GM21723 (cell line): ENCODE measurements at regions not wholly inside any gene's neighbourhood (a gene's known extent, or its start where the extent isn't known, plus 50 kb on each side); places are given as distances from the start of the nearest gene placed in this dataset.
A peak's percentile ranks its signal among the peaks of the same experiment; 100 is the strongest.
"Not testable (repeated sequence)": the region's sequence is repeated elsewhere in the genome, so short reads cannot be mapped to it uniquely, and the experiment has no call there.

Source experiments
- ATAC-seq: cut with Tn5 transposase; IDR thresholded peaks from one replicate; pipeline ENCODE4 v1.9.1; 2021; ENCODE audit warnings: mild to moderate bottlenecking, moderate library complexity; ENCODE audit not compliant: unreplicated experiment

DNA sequence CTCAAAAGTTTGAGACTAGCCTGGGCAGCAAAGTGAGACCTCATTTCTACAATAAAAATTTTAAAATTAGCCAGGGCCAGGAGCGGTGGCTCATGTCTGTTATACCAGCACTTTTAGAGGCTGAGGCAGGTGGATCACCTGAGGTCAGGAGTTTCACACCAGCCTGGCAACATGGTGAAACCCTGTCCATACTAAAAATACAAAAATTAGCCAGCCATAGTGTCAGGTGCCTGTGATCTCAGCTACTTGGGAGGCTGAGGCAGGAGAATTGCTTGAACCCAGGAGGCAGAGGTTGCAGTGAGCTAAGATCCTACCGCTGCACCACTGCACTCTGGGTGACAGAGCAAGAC lies 85.1 kb upstream of the MAP4 start:
- ATAC-seq: not testable (repeated sequence)

DNA sequence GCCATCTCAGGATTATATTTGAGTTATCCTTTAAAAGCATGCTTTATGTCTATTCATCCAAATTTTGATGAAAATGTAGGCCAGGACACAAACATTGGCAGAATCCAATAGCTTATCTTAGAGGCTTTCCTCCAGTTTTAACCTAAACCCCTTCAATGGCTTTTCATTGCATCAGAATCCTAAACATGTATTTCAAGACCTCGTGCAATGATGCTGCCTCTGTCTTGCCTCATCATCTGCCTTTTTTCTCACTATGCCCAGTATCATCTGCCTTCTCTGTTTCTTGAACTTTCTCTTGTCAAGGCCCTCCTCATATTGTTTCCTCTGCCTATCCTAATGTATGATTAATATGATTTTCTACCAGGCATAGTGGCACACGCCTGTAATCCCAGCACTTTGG lies 76.1 kb upstream of the MAP4 start:
- no peak for ATAC-seq

DNA sequence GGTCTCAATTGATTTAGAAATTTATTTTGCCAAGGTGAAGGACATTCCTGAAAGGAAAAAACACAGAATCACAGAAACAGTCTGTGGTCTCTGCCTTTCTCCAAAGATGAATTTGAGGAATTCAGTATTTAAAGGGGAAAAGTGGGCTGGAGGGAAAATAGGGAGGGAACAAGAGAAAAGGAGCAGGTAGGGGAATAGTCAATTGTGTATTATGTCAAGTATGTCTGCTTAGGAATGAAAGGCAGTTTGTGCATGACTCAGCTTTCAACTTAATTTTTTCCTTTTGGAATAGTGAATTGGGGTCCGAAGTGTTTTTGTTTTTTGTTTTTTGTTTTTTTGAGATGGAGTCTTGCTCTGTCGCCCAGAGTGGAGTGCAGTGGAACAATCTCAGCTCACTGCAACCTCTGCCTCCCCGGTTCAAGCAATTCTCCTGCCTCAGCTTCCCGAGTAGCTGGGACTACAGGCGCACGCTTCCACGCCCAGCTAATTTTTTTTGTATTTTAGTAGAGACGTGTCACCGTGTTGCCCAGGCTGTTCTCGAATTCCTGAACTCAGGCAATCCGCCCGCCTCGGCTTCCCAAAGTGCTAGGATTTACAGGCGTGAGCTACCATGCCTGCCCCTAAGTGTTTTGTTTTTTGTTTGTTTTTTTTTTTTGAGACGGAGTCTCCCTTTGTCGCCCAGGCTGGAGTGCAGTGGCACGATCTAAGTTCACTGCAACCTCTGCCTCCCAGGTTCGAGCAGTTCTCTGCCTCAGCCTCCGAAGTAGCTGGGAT lies 74.1 kb upstream of the MAP4 start:
- no peak for ATAC-seq

DNA sequence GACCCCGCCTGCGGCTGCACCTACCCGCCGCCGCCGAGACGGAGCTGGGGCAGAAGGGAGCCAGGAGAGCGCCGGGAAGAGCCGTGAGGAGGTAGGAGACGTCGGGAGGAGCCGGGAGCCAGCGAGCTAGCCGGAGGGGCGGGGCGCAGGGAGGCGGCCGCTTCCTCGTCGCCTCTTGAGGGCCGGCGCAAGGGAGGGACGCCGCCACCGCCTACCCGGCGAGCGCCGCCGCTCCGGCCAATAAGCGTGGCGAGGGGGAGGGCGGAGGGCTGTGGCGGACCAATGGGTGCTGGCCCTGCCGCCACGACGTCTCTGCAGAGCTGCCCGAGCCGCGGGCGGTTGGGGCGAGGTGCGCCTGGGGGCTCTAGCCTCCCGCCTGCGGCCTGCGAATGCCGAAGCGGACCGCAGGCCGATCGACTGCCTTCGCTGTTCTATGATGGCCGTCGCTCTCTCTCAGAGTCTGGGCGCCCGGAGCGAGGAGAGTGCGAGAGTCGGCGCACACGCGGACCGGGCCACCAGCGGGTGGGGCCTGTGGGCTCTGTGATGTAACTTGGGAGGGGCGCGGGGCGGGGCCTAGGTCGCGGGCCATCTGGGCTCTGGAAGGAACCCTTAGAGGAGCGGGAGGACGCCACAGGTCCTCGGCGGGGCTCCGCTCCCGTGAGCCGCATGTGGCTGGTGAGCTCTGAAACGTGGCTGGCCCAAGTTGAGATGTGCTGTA lies 72.7 kb upstream of the MAP4 start:
- ATAC-seq: peak; percentile 91

DNA sequence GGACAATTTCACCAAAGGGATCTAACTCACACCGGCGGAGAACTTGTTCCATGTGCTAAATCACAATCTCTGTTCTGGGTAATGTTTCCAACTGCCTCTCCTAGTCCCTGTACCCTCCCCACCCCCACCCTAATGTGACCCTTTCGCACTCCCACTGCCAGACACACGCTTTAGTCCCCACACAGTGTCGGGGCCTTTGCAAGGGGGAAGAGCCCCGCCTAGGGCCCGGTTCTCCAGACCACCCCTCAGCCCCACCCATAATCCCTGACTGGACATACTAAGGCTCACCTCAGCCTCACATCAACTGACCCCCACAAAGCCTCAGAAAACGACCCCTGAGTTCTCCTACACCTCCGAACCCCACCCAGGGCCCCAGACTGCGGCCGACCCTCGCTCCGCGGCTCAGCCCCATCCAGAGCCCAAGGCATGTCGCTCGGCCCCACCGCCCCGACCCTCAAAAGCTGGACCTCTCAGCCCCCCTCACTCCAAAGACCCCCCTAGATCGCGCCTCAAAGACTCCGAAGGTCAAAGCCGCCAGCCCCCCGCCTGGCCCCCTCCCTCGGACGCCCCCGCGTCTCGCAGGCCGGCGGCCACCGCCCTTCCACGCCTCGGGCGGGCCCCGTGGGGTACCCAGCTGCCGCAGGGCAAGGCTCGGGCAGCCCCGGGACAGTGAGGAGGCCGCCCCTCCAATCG lies 72.0 kb upstream of the MAP4 start:
- peak; percentile 36 for ATAC-seq

DNA sequence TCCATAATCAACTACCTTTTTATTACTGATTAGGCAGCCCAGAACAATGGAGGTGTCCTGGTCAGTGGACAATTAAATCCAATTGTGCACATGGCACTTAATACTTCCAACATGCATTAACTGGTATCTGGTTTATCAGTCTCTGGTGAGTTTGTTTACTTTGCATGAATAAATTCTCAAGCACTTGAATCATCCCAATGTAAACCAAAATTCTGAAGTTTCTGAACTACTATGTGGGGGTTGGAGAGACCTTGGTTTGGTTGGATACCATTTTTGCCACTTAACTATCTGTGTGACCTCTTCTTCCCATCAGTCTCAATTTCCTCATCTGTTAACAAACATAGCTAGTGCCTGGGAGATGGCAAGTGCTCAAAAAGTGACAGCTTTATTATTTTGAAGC lies 70.5 kb upstream of the MAP4 start:
- no peak for ATAC-seq

DNA sequence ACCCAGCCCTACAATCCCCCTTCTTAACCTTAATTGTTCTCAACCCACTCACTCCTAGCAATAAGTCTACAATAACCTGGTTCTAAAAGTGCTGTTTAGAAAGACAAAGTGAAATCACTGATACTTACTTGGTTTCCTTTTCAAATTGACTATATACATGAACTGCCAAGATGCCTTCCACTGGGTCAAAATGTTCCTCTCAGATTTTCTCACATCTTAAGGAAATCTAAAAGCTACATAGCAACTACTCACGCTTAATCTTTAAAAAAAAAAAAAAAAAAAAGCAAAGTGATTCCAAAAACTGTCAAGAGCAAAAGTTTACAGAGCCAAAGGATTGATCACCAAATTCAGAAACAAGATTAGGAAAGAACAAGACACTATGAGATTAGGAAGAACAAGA lies 68.7 kb upstream of the MAP4 start:
- no peak for ATAC-seq

DNA sequence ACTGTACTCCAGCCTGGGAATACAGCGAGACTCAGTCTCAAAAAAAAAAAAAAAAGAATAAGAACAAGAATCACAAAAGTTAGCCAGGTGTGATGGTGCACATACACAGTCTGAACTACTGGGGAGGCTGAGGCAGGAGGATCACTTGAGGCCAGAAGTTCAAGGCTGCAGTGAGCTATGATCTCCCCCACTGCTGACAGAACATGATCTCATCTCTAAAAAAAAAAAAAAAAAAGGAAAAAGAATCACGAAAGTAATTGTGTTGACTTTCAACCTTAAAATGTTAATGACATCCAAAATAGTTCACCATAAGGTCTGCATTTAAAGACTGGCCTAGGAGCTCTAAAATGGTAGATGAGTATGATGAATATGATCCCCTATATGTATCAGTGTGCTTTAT lies 68.0 kb upstream of the MAP4 start:
- no peak for ATAC-seq

DNA sequence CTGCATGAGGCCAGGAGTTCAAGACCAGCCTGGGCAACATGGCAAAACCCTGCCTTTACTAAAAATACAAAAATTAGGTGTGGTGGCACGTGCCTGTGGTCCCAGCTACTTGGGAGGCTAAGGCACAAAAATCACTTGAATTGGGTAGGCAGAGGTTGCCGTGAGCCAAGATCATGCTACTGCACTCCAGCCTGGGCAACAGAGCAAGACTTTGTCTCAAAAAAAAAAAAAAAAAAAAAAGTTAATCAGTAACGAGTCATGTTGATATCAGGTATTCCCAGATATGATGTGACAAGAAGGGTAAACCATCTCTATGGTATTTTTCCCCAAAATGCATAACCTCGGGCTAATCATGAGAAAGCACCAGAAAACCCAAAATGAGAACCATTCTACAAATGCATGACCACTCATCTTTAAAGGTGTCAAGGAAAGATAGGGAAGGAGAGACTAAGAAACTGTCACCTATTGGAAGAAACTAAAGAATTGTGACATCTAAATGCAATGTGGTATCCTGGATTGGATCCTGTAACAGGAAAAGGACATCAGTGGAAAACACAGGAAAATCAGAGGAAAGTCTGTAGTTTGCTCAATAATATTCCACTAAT lies 66.5 kb upstream of the MAP4 start:
- no peak for ATAC-seq

DNA sequence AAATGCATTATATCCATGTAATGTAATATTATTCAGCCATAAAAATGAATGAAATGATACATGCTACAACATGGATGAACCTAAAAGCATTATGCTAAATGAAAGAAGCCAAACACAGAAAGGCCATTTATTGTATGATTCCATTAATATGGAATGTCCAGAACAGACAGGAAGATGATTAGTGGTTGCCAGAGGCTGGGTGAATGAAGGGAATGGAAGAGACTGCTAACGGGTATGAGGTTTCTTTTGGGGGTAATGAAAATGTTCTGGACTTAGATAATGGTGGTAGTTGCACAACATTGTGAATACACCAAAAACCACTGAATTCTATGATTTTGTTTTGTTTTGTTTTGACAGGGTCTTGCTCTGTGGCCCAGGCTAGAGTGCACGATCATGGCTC lies 61.6 kb upstream of the MAP4 start:
- no peak for ATAC-seq

DNA sequence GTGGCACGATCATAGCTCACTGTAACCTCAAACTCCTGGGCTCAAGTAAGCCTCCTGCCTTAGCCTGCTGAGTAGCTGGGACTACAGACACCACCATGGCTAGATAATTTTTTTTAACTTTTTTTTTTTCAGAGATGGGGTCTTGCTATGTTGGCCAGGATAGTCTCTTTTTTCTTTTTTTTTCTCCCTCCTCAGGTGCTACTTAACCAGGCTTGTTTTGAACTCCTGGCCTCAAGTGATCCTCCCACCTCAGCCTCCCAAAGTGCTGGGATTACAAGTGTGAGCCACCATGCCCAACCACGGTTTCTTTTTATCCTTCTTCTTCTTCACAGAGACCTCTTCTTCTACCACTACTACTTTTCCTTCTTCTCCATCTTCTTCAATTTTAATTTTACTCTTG lies 53.8 kb upstream of the MAP4 start:
- no peak for ATAC-seq

DNA sequence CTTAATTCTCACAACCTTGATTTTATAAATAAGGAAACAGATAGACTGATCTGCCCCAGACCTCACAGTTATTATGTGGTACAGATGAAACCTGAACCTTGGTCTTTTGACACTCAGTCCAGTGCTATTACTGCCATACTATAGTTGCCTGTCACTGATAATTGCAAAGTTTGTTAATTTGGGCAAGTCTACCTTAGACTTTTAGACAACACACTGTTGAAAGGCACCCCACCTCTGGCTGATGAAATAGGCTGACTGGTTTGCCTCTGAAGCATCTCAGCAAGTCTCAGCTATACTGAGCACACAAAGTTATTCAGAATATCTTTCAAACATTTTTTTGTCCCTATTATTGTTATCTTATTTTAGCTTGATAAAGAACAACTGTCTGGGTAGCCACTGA lies 53.1 kb upstream of the MAP4 start:
- no peak for ATAC-seq

DNA sequence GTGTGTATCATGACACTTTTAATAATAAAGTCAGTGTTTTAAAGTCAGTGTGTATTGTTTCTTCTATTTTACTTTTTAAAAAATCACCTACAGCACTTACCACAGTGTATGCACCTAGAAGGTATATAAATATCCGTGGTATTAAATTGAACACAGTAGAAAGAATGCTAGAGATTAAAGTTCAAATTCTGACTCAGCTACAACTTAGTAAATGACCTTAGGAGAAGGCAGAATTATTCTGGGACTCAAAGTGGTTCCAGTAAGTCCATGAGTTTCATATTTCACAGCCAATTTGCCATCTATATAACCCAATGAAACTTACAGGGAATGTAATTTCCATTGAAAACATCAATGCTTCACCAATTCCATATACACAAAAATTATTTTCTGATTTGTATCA lies 52.7 kb upstream of the MAP4 start:
- ATAC-seq: no peak

DNA sequence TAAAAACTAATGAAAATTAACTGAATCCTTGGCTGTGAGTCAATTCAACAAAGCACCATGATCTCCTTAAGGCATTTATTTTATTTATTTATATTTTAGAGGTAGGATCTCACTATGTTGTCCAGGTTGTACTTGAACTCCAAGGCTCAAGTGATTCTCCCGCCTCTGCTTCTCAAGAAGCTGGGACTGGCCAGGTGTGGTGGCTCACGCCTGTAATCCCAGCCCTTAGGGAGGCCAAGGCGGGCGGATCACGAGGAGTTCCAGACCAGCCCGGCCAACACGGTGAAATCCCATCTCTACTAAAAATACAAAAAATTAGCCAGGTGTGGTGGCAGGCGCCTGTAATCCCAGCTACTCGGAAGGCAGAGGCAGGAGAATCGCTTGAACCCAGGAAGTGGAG lies 52.1 kb upstream of the MAP4 start:
- not testable (repeated sequence) for ATAC-seq

DNA sequence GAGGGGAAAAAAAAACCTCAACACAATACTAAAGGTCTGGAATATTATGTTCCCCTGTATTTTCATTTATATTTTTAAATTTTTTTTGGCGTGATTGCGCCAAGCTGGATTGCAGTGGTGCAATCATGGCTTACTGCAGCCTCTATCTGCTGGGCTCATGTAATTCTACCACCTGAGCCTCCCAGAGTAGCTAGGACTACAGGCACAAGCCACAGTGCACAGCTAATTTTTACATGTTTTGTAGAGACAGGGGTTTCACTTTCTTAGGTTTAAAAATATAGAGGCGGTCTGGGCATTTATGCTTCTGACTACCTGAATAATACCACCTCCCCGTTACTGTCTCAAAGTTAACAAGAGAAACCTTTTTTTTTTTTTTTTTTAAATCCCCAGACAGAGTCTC lies 51.1 kb upstream of the MAP4 start:
- ATAC-seq: no peak
